Erythroblast (primary cell): ENCODE measurements at regions not wholly inside any gene's neighbourhood (a gene's known extent, or its start where the extent isn't known, plus 50 kb on each side); places are given as distances from the start of the nearest gene placed in this dataset.

ENCODE experiments used
- GATA1 ChIP-seq: IDR thresholded peaks from 2 replicates; pipeline ENCODE4 v1.6.1; 2011; ENCODE audit warnings: low read depth, mild to moderate bottlenecking, control low read depth, low read length, moderate library complexity
- POLR2A ChIP-seq: IDR thresholded peaks from 2 replicates; pipeline ENCODE4 v1.6.1; 2011; ENCODE audit warnings: mild to moderate bottlenecking, low read length

GRCh38 chr6:166073082-166073481, 94.6 kb downstream of the TBXT start:
- TF ChIP-seq POLR2A (no peak), GATA1 (no peak)
